ENCODE measurements at regions not wholly inside any gene's neighbourhood (a gene's known extent, or its start where the extent isn't known, plus 50 kb on each side); places are given as distances from the start of the nearest gene placed in this dataset.
"Not testable (repeated sequence)": the region's sequence is repeated elsewhere in the genome, so short reads cannot be mapped to it uniquely, and the experiment has no call there.

- not testable (repeated sequence) for TF ChIP-seq CTCF (conservative IDR thresholded peaks at IDR 0.05; ENCODE audit: low read depth, low read length); POLR2A (IDR thresholded peaks at IDR 0.05; ENCODE audit: low read depth, low read length); CHD1 (IDR thresholded peaks at IDR 0.05; ENCODE audit: low read depth, low read length); ELK1 (IDR thresholded peaks at IDR 0.05; ENCODE audit: borderline replicate concordance, low read depth, low read length); SMC3 (IDR thresholded peaks at IDR 0.05; ENCODE audit: low read depth, low read length); USF2 (IDR thresholded peaks at IDR 0.05; ENCODE audit: low read depth, low read length); CEBPB (IDR thresholded peaks at IDR 0.05; ENCODE audit: low read depth, low read length); MAFK (IDR thresholded peaks at IDR 0.05; ENCODE audit: low read depth, low read length); RAD21 (IDR thresholded peaks at IDR 0.05; ENCODE audit: low read length); FOS (IDR thresholded peaks at IDR 0.05; ENCODE audit: low read depth, low read length); BHLHE40 (IDR thresholded peaks at IDR 0.05; ENCODE audit: low read depth, low read length); NFE2L2 (IDR thresholded peaks at IDR 0.05; ENCODE audit: low read depth, low read length)
These were observed 186.7 kb downstream of the GOLGA6L6 start for GRCh38 chr15:20354884-20355223.
